Esophagus squamous epithelium (tissue), 5 donors: ENCODE measurements at regions not wholly inside any gene's neighbourhood (a gene's known extent, or its start where the extent isn't known, plus 50 kb on each side); places are given as distances from the start of the nearest gene placed in this dataset.

Experiments used
- DNase-seq: peaks from one replicate; lab custom pipeline; 2025; lab: John Stamatoyannopoulos, UW
- H3K27ac ChIP-seq, 4 donors: fragments of 200-600 bp; sonication (generic); one replicate each; pipeline ENCODE4 v1.5.1; 2016 to 2019; ENCODE audit warnings: mild to moderate bottlenecking in 1 of 4
- H3K27me3 ChIP-seq, 4 donors: fragments of 200-600 bp; sonication (generic); 1 replicate in 3 of 4; 2 replicates in 1 of 4; pipeline versions ENCODE4 v1.5.1 to v1.6.0; 2017 to 2021; ENCODE audit warnings: antibody characterized with exemption in 1 of 4
- H3K36me3 ChIP-seq, 3 donors: fragments of 200-600 bp; sonication (generic); one replicate each; pipeline ENCODE4 v1.5.1; 2016 to 2019
- H3K4me1 ChIP-seq, 3 donors: fragments of 200-600 bp; sonication (generic); one replicate each; pipeline ENCODE4 v1.5.1; 2017 to 2019
- H3K4me3 ChIP-seq, 4 donors: fragments of 200-600 bp; sonication (generic); 1 replicate in 3 of 4; 2 replicates in 1 of 4; pipeline ENCODE4 v1.5.1; 2016 to 2019; ENCODE audit warnings: mild to moderate bottlenecking in 2 of 4, moderate library complexity in 1 of 4
- H3K9me3 ChIP-seq, 3 donors: fragments of 200-600 bp; sonication (generic); one replicate each; pipeline ENCODE4 v1.5.1; 2016 to 2019
- POLR2A ChIP-seq, 4 donors: fragments of 450-650 bp; IDR thresholded peaks; one replicate each; pipeline ENCODE4 v1.6.1; 2017; ENCODE audit warnings: antibody characterized with exemption in 4 of 4, mild to moderate bottlenecking in 4 of 4, moderate library complexity in 3 of 4
- WGBS, 2 donors: methylation state at CpG; one replicate each; pipeline ENCODE4 v1.1.5; 2018; 5-methylcytosine and 5-hydroxymethylcytosine counted together
- intact Hi-C: fragments of 100-400 bp; cut with DNase I; formaldehyde crosslinking; loops from one replicate; pipeline ENCODE4 v1.15.0; 2022
- TF ChIP-seq, protein P1 (sequence below), 6 experiments: fragments of 450-650 bp in 4 of 6; fragments of 200-600 bp in 2 of 6; sonication (generic) in 2 of 6; IDR thresholded peaks; one replicate each; pipeline ENCODE4 v1.5.1; 2016 to 2019; ENCODE audit warnings: antibody characterized with exemption in 6 of 6, mild to moderate bottlenecking in 4 of 6, moderate library complexity in 4 of 6
- donor health status: DM: yes; HTN: yes; CAD: no.

DNA sequence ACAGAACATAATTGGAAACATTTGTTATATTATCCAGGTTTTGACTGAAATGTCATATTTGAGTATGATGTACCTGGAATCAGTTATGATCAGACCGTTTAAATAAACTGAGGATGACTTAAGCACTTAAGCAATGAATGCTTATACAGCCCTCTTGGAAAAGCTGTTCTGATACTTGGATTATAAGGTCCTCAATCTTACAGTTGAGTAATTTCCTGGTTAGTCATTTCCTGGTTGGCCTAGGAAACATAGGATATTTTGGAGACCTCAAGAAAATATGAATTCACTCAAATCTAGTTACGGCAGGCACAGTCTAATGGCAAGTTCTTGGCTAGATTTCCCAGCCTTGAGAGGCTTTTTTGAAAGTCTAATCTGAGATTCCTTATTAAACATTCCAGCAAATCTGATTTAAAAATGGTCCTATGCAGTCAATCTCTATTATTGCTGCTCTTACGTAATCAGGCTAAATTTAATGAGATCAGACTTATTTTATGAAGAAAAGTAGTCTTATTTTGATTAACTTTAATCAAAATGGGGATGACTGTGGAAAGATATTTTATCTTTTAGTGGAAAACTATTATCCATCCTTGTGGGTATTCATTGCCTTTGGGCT is 447.2 kb downstream of the SNAPC1 start:
- intact Hi-C loops = no loop called here
- DNase-seq = no peak
- Histone ChIP-seq H3K4me1 (no peaks in the 10 kb centered on the region), H3K27me3 (no peaks in the 10 kb centered on the region), H3K4me3 (no peak overlapping the region), H3K9me3 (peaks cover 0 to 6% (median 0%) of the 10 kb centered on the region in 3 donors), H3K27ac (no peak overlapping the region), H3K36me3 (no peaks in the 10 kb centered on the region)
- TF ChIP-seq POLR2A (IDR thresholded peaks at IDR 0.05) = no peak
- WGBS, 2 donors = 27 to 40% methylated on average over 3 of the region's 3 CpGs

DNA sequence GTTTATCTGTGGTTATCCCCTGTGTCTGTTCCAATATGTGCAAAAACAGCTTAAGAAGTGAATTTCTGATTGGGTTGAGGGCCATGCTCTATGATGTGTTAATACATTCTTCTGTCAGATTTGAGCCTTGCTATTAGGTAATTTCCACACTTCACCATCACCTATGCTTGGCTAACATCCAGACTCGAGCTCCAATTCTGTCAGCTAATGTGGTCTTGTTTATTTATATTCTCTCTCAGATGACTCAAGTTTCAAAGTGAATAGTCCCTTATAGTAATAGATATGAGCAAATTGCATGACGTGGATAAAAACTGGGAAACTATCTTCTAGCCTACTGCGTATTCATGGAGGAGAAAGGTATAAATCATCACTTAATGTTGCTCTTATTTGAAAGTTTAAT is 451.3 kb downstream of the SNAPC1 start:
- no peaks in the 10 kb centered on the region for H3K27me3 ChIP-seq
- H3K4me3 ChIP-seq = no peak overlapping the region
- H3K36me3 ChIP-seq = no peaks in the 10 kb centered on the region
- no peaks in the 10 kb centered on the region for H3K4me1 ChIP-seq
- H3K27ac ChIP-seq = no peak overlapping the region
- intact Hi-C loops = no loop called here
- H3K9me3 ChIP-seq = no peaks in the 10 kb centered on the region
- DNase-seq = no peak
- WGBS, 2 donors = 18 to 35% methylated on average over 3 of the region's 3 CpGs
- TF ChIP-seq, protein P1, sequence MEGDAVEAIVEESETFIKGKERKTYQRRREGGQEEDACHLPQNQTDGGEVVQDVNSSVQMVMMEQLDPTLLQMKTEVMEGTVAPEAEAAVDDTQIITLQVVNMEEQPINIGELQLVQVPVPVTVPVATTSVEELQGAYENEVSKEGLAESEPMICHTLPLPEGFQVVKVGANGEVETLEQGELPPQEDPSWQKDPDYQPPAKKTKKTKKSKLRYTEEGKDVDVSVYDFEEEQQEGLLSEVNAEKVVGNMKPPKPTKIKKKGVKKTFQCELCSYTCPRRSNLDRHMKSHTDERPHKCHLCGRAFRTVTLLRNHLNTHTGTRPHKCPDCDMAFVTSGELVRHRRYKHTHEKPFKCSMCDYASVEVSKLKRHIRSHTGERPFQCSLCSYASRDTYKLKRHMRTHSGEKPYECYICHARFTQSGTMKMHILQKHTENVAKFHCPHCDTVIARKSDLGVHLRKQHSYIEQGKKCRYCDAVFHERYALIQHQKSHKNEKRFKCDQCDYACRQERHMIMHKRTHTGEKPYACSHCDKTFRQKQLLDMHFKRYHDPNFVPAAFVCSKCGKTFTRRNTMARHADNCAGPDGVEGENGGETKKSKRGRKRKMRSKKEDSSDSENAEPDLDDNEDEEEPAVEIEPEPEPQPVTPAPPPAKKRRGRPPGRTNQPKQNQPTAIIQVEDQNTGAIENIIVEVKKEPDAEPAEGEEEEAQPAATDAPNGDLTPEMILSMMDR (IDR thresholded peaks at IDR 0.05) = no peak
- no peak for TF ChIP-seq POLR2A (IDR thresholded peaks at IDR 0.05)

DNA sequence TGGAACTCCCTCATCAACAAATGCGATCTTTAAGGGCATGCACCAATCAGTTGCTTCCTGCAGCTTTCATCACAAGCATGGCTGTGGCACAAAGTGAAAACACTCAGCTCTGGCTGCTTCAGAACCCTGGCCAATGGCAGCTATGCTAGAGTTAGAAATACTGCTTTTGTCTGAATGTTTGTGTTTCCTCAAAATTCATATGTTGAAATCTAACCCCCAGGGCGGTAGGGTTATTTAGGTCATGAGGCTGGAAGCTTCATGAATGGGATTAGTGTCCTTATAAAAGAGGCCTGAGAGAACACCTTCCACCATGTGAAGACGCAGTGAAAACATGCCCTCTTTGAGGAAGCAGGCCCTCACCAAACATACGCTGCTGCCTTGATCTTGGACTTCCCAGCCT is 453.9 kb downstream of the SNAPC1 start:
- no peak for DNase-seq
- Histone ChIP-seq H3K4me1 (no peaks in the 10 kb centered on the region), H3K27ac (no peak overlapping the region), H3K9me3 (no peaks in the 10 kb centered on the region), H3K36me3 (no peaks in the 10 kb centered on the region), H3K4me3 (no peak overlapping the region), H3K27me3 (no peaks in the 10 kb centered on the region)
- 69 to 81% methylated on average over 3 to 4 of the region's 4 CpGs for WGBS, 2 donors
- intact Hi-C loops = no loop called here
- TF ChIP-seq, protein P1 (IDR thresholded peaks at IDR 0.05) = no peak
- TF ChIP-seq POLR2A (IDR thresholded peaks at IDR 0.05) = no peak

DNA sequence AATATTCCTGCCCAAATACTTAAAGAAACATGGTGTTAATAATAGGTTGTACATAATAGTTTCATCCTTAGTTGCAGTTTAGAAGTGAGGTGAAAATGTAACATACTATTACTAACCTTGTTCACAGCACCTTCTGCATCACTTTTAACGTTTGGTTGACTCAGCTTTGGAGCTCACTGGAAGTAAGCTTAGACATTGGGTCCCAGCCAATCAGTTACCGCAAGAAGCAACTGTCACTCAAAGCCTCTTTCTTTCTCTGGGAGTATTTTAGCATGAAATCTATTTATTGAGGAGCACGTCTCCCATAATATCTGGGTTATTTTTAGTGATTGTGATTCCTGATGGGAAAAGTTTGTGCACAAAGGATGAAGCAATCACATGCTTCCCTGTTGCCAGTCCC is 472.6 kb downstream of the SNAPC1 start:
- 43 to 60% methylated on average over 3 of the region's 3 CpGs for WGBS, 2 donors
- Histone ChIP-seq H3K27ac (no peak overlapping the region), H3K4me3 (no peak overlapping the region), H3K36me3 (no peaks in the 10 kb centered on the region), H3K4me1 (no peaks in the 10 kb centered on the region), H3K27me3 (no peaks in the 10 kb centered on the region), H3K9me3 (peaks cover 0 to 14% (median 6%) of the 10 kb centered on the region in 3 donors)
- intact Hi-C loops = no loop called here
- TF ChIP-seq, protein P1 (IDR thresholded peaks at IDR 0.05) = no peak
- TF ChIP-seq POLR2A (IDR thresholded peaks at IDR 0.05) = no peak
- DNase-seq = no peak

DNA sequence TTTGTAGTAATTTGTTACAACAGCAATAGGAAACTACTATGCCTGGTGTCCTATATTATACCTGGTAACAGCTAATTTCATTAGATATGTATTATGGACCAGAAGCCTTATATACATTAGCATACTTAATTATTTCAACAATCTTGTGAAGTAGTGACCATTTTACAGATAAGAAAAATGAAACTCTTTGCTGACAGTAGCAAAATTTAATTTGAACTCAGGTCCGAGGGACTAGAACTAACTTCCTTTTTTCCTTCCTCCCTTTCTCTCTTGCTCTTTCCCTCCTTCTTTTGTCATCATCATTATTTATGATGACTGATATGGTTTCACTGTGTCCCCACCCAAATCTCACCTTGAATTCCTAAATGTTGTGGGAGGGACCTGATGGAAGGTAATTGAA is 482.0 kb downstream of the SNAPC1 start:
- Histone ChIP-seq H3K4me3 (no peak overlapping the region), H3K27ac (no peak overlapping the region), H3K9me3 (no peaks in the 10 kb centered on the region), H3K36me3 (no peaks in the 10 kb centered on the region), H3K27me3 (no peaks in the 10 kb centered on the region), H3K4me1 (no peaks in the 10 kb centered on the region)
- intact Hi-C loops = no loop called here
- TF ChIP-seq, protein P1 (IDR thresholded peaks at IDR 0.05) = no peak
- no peak for TF ChIP-seq POLR2A (IDR thresholded peaks at IDR 0.05)
- 69 to 92% methylated on average over 1 of the region's 1 CpG for WGBS, 2 donors
- DNase-seq = no peak

DNA sequence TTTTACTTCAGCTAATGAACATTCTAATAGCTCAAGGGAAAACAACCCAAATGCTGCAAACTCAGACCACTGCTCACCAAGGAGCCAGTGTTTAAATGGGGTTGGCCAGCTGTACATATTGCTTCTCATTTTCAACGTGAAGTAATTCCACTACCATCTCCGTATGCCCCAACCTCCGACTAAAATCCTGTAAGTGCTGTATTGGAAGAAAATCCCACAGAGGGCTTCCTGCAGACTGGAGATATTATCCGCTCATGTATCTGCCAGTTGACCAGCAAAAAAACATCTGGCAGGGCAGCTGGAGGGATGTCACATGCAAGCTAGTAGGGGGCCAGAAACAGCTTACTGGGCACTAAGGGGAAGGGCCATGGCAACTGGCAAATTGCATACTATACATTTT is 485.0 kb downstream of the SNAPC1 start:
- 59 to 72% methylated on average over 3 to 4 of the region's 4 CpGs for WGBS, 2 donors
- DNase-seq = no peak
- Histone ChIP-seq H3K4me3 (no peak overlapping the region), H3K27ac (no peak overlapping the region), H3K4me1 (no peaks in the 10 kb centered on the region), H3K9me3 (no peaks in the 10 kb centered on the region), H3K27me3 (no peaks in the 10 kb centered on the region), H3K36me3 (no peaks in the 10 kb centered on the region)
- TF ChIP-seq, protein P1 (IDR thresholded peaks at IDR 0.05) = no peak
- TF ChIP-seq POLR2A (IDR thresholded peaks at IDR 0.05) = no peak
- intact Hi-C loops = no loop called here
